Left ventricle myocardium inferior (tissue), 1 donor: ENCODE measurements at regions not wholly inside any gene's neighbourhood (a gene's known extent, or its start where the extent isn't known, plus 50 kb on each side); places are given as distances from the start of the nearest gene placed in this dataset.

Source experiments
- DNase-seq: peaks from one replicate; pipeline ENCODE4 v3.0.0-alpha.2; 2020
- H3K27ac ChIP-seq: fragments of 200-600 bp; replicated peaks from 2 replicates; pipeline ENCODE4 v1.8.0; 2021
- H3K27me3 ChIP-seq: fragments of 200-600 bp; 2 replicates; pipeline ENCODE4 v1.8.0; 2021; ENCODE audit warnings: low read depth
- H3K36me3 ChIP-seq: fragments of 200-600 bp; 2 replicates; pipeline ENCODE4 v1.8.0; 2021
- H3K4me1 ChIP-seq: fragments of 200-600 bp; 2 replicates; pipeline ENCODE4 v1.8.0; 2021
- H3K4me3 ChIP-seq: fragments of 200-600 bp; 2 replicates; pipeline ENCODE4 v1.8.0; 2021; ENCODE audit warnings: mild to moderate bottlenecking, moderate library complexity
- H3K9me3 ChIP-seq: fragments of 200-600 bp; replicated peaks from 2 replicates; pipeline ENCODE4 v1.8.0; 2021
- CTCF ChIP-seq: fragments of 200-600 bp; IDR thresholded peaks from 2 replicates; pipeline ENCODE4 v1.8.0; 2021; ENCODE audit warnings: antibody characterized with exemption, mild to moderate bottlenecking, borderline replicate concordance
- intact Hi-C: fragments of 100-400 bp; cut with micrococcal nuclease; formaldehyde crosslinking; loops from one replicate; pipeline ENCODE4 v1.11.0; 2022
- donor health status: DM: no; HTN: yes; CAD: no; lungs with severe emphysema.

DNA sequence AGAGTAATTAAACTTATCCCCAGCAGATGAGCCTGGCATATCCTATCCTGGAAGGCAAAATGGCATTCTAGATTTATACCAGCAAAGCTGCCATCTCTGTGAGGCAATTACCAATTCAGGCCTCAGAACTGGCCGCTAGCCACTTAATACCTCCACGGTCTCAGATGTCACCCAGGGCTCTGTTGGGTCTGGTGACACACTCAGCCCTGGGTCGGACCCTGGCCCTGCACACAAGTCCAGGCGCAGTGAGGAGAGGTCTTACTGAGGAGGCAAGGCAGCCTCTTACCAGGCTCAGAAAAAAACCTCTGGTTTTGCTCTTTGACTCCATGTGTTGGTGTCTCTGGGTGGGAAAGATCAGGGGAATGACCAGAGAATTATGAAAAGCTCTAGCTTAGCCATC lies 186.6 kb downstream of the EMX2 start:
- no peaks in the 10 kb centered on the region for H3K9me3 ChIP-seq
- no peaks in the 10 kb centered on the region for H3K36me3 ChIP-seq
- DNase-seq, result no peak
- H3K4me3 ChIP-seq, result no peak overlapping the region
- no peak overlapping the region for H3K27ac ChIP-seq
- TF ChIP-seq CTCF, result no peak
- peaks cover 81% of the 10 kb centered on the region for H3K27me3 ChIP-seq
- intact Hi-C loops, result no loop called here
- H3K4me1 ChIP-seq, result no peaks in the 10 kb centered on the region

DNA sequence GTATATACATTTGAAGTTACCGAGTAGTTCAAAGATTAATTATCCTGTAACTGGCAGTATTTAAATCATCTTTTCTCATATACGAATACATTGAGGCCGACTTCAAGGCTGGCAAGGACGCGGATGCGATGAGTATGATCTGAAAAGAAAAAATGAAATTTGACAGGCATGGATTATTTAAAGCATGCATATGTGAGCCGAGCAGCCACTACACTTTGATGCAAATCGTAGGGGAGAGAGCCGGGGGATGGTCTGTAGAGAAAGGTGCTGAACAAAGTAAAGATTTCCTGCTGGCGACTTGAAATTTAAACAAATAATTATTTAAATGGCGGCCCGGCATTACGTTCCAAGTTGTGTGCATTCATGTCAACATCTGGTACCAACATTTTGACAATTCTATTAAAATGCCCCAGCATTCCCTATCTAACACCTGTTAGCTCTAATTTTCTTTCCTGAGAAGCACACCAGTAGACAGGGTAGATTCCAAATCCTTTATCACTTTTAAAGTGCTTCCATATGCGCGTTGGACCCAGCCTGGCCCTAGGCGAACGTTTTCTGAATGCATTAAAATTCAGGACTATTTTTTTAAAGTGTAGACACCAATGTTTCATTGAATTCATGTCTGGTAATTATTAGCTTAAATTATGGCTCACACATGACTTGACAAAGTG lies 188.7 kb downstream of the EMX2 start:
- DNase-seq, result no peak
- Histone ChIP-seq H3K27ac (no peak overlapping the region), H3K9me3 (no peaks in the 10 kb centered on the region), H3K27me3 (peaks cover 90% of the 10 kb centered on the region), H3K4me3 (no peak overlapping the region), H3K4me1 (no peaks in the 10 kb centered on the region), H3K36me3 (no peaks in the 10 kb centered on the region)
- intact Hi-C loops, result no loop called here
- no peak for TF ChIP-seq CTCF

GRCh38 chr10:117734731-117735405 lies 192.3 kb downstream of the EMX2 start:
- intact Hi-C loops, result no loop called here

GRCh38 chr10:117736655-117737054 lies 194.1 kb downstream of the EMX2 start:
- no peaks in the 10 kb centered on the region for H3K36me3 ChIP-seq
- no peaks in the 10 kb centered on the region for H3K9me3 ChIP-seq
- no peak for TF ChIP-seq CTCF
- H3K27ac ChIP-seq, result no peak overlapping the region
- no peaks in the 10 kb centered on the region for H3K4me1 ChIP-seq
- peaks cover 74% of the 10 kb centered on the region for H3K27me3 ChIP-seq
- DNase-seq, result no peak
- intact Hi-C loops, result no loop called here
- no peak overlapping the region for H3K4me3 ChIP-seq

More at GRCh38 chr10:117734731-117735405, 192.3 kb downstream of the EMX2 start:
- no peak for TF ChIP-seq CTCF
- no peak overlapping the region for H3K4me3 ChIP-seq
- H3K27me3 ChIP-seq, result peaks cover 79% of the 10 kb centered on the region
- no peak for DNase-seq
- H3K27ac ChIP-seq, result no peak overlapping the region
- no peaks in the 10 kb centered on the region for H3K4me1 ChIP-seq
- no peaks in the 10 kb centered on the region for H3K9me3 ChIP-seq
- no peaks in the 10 kb centered on the region for H3K36me3 ChIP-seq

- Histone ChIP-seq H3K9me3 (no peaks in the 10 kb centered on the region), H3K27ac (no peak overlapping the region), H3K4me3 (no peak overlapping the region), H3K36me3 (no peaks in the 10 kb centered on the region), H3K4me1 (no peaks in the 10 kb centered on the region), H3K27me3 (peaks cover 64% of the 10 kb centered on the region)
- no peak for DNase-seq
- intact Hi-C loops, result no loop called here
- TF ChIP-seq CTCF, result no peak
Observed at GRCh38 chr10:117740088-117740487, 197.5 kb downstream of the EMX2 start.
